H9 (cell line): ENCODE measurements at regions not wholly inside any gene's neighbourhood (a gene's known extent, or its start where the extent isn't known, plus 50 kb on each side); places are given as distances from the start of the nearest gene placed in this dataset.

Experiments used
- DNase-seq: peaks from one replicate; pipeline ENCODE4 v3.0.0-alpha.2; 2017
- H2AFZ ChIP-seq: one replicate; pipeline ENCODE4 v1.6.1; 2013; ENCODE audit warnings: mild to moderate bottlenecking, low read length, control low read depth, moderate library complexity
- H2AK5ac ChIP-seq: 2 replicates; pipeline ENCODE4 v1.6.1; 2013; ENCODE audit warnings: low read length, control low read depth, mixed read lengths; ENCODE audit not compliant: insufficient read length
- H2BK120ac ChIP-seq: one replicate; pipeline ENCODE4 v1.6.1; 2013; ENCODE audit warnings: low read depth, mild to moderate bottlenecking, low read length, control low read depth, inconsistent platforms; ENCODE audit not compliant: poor library complexity, severe bottlenecking
- H2BK12ac ChIP-seq: 2 replicates; pipeline ENCODE4 v1.6.1; 2013; ENCODE audit warnings: low read length, control low read depth, mixed read lengths, low read depth; ENCODE audit not compliant: insufficient read length
- H2BK15ac ChIP-seq: 2 replicates; pipeline ENCODE4 v1.6.1; 2013; ENCODE audit warnings: low read depth, low read length, control low read depth
- H2BK20ac ChIP-seq: one replicate; pipeline ENCODE4 v1.6.1; 2013; ENCODE audit warnings: low read depth, mild to moderate bottlenecking, low read length, control low read depth, inconsistent platforms; ENCODE audit not compliant: poor library complexity, severe bottlenecking
- H2BK5ac ChIP-seq: 2 replicates; pipeline ENCODE4 v1.6.1; 2013; ENCODE audit warnings: low read length, control low read depth, mixed read lengths; ENCODE audit not compliant: insufficient read length
- H3K14ac ChIP-seq: 2 replicates; pipeline ENCODE4 v1.6.1; 2013; ENCODE audit warnings: low read length, control low read depth; ENCODE audit not compliant: insufficient read depth
- H3K18ac ChIP-seq: 2 replicates; pipeline ENCODE4 v1.6.1; 2013; ENCODE audit warnings: low read depth, mild to moderate bottlenecking, mixed read lengths, low read length, control low read depth; ENCODE audit not compliant: insufficient read length
- H3K23ac ChIP-seq: 2 replicates; pipeline ENCODE4 v1.6.1; 2013; ENCODE audit warnings: low read length, control low read depth, mixed read lengths, low read depth; ENCODE audit not compliant: insufficient read length
- H3K23me2 ChIP-seq: 2 replicates; pipeline ENCODE4 v1.6.1; 2013; ENCODE audit warnings: low read depth, mild to moderate bottlenecking, mixed read lengths, low read length, control low read depth; ENCODE audit not compliant: insufficient read length, poor library complexity, severe bottlenecking
- H3K27ac ChIP-seq: 2 replicates; pipeline ENCODE4 v1.5.1; 2013; ENCODE audit warnings: low read length, control low read depth, mixed read lengths, low read depth; ENCODE audit not compliant: insufficient read length
- H3K27me3 ChIP-seq: 2 replicates; pipeline ENCODE4 v1.6.1; 2013; ENCODE audit warnings: low read length, control low read depth, inconsistent platforms; ENCODE audit not compliant: insufficient read depth
- H3K4ac ChIP-seq: 2 replicates; pipeline ENCODE4 v1.6.1; 2013; ENCODE audit warnings: low read depth, mild to moderate bottlenecking, control low read depth, inconsistent platforms, low read length, moderate library complexity
- H3K4me1 ChIP-seq: 2 replicates; pipeline ENCODE4 v1.6.1; 2013; ENCODE audit warnings: low read length, control low read depth, inconsistent platforms; ENCODE audit not compliant: insufficient read depth
- H3K4me2 ChIP-seq: 2 replicates; pipeline ENCODE4 v1.6.1; 2013; ENCODE audit warnings: low read length, control low read depth, mixed read lengths; ENCODE audit not compliant: insufficient read length, insufficient read depth
- H3K56ac ChIP-seq: 2 replicates; pipeline ENCODE4 v1.6.1; 2013; ENCODE audit warnings: low read depth, mild to moderate bottlenecking, mixed read lengths, low read length, control low read depth; ENCODE audit not compliant: insufficient read length
- H3K79me1 ChIP-seq: 2 replicates; pipeline ENCODE4 v1.6.1; 2013; ENCODE audit warnings: low read depth, mild to moderate bottlenecking, moderate library complexity, low read length, control low read depth, inconsistent platforms; ENCODE audit not compliant: insufficient read depth, poor library complexity, severe bottlenecking
- H3K79me2 ChIP-seq: 2 replicates; pipeline ENCODE4 v1.6.1; 2013; ENCODE audit warnings: low read length, control low read depth, inconsistent platforms; ENCODE audit not compliant: insufficient read depth
- H3K9ac ChIP-seq: 2 replicates; pipeline ENCODE4 v1.6.1; 2013; ENCODE audit warnings: low read length, control low read depth, mixed read lengths; ENCODE audit not compliant: insufficient read length; ENCODE audit errors: extremely low read depth
- H3K9me3 ChIP-seq: one replicate; pipeline ENCODE4 v1.6.1; 2013; ENCODE audit warnings: low read depth, low read length, inconsistent platforms; ENCODE audit not compliant: control insufficient read depth
- H3T11ph ChIP-seq: one replicate; pipeline ENCODE4 v1.6.1; 2013; ENCODE audit warnings: mild to moderate bottlenecking, low read length, control low read depth, inconsistent platforms
- H4K20me1 ChIP-seq: one replicate; pipeline ENCODE4 v1.6.1; 2013; ENCODE audit not compliant: control insufficient read depth, insufficient read length, insufficient read depth
- H4K5ac ChIP-seq: 2 replicates; pipeline ENCODE4 v1.6.1; 2013; ENCODE audit warnings: low read depth, mild to moderate bottlenecking, mixed read lengths, low read length, control low read depth; ENCODE audit not compliant: insufficient read length
- H4K8ac ChIP-seq: replicated peaks from 2 replicates; pipeline ENCODE4 v1.6.1; 2013; ENCODE audit warnings: low read length, control low read depth, mixed read lengths, low read depth; ENCODE audit not compliant: insufficient read length
- H4K91ac ChIP-seq: 2 replicates; pipeline ENCODE4 v1.6.1; 2013; ENCODE audit warnings: low read depth, mild to moderate bottlenecking, moderate library complexity, mixed read lengths, low read length, control low read depth; ENCODE audit not compliant: insufficient read length
- H3K27ac Mint-ChIP-seq, 3 experiments: 2 replicates in 2 of 3; 3 replicates in 1 of 3; pipeline ENCODE4 v1.8.0; 2020 to 2021; ENCODE audit warnings: mixed read lengths in 3 of 3, mild to moderate bottlenecking in 1 of 3, moderate library complexity in 1 of 3
- H3K27me3 Mint-ChIP-seq: 2 replicates; pipeline ENCODE4 v1.8.0; 2021; ENCODE audit warnings: low read depth, mild to moderate bottlenecking, moderate library complexity, mixed read lengths
- H3K36me3 Mint-ChIP-seq, 3 experiments: 2 replicates in 2 of 3; 3 replicates in 1 of 3; pipeline ENCODE4 v1.8.0; 2020 to 2021; ENCODE audit warnings: low read depth in 3 of 3, mixed read lengths in 3 of 3; ENCODE audit not compliant: insufficient read depth in 1 of 3
- H3K4me1 Mint-ChIP-seq, 2 experiments: 2 replicates each; pipeline ENCODE4 v1.8.0; 2020; ENCODE audit warnings: mixed read lengths in 2 of 2
- H3K4me3 Mint-ChIP-seq, 2 experiments: 2 replicates in 1 of 2; 3 replicates in 1 of 2; pipeline ENCODE4 v1.8.0; 2020 to 2021; ENCODE audit warnings: mild to moderate bottlenecking in 2 of 2, mixed read lengths in 2 of 2, moderate library complexity in 1 of 2
- H3K9me3 Mint-ChIP-seq, 2 experiments: 2 replicates in 1 of 2; 3 replicates in 1 of 2; pipeline ENCODE4 v1.8.0; 2020; ENCODE audit warnings: mild to moderate bottlenecking in 2 of 2, mixed read lengths in 2 of 2, moderate library complexity in 1 of 2
- CTCF ChIP-seq: fragments of 200-600 bp; sonication (generic); conservative IDR thresholded peaks from 3 replicates; pipeline ENCODE4 v1.8.0; 2021; ENCODE audit warnings: antibody characterized with exemption, mild to moderate bottlenecking
- WGBS: extraction: QIAGEN DNeasy Blood & Tissue Kit; methylation state at CpG from one replicate; pipeline ENCODE4 v1.1.7; 2013; ENCODE audit warnings: missing lambda C conversion rate, low lambda C conversion rate, mixed read lengths; ENCODE audit not compliant: insufficient read length; ENCODE audit errors: extremely low coverage; 5-methylcytosine and 5-hydroxymethylcytosine counted together

GRCh38 chr10:10865913-10866312, 151.8 kb upstream of the CELF2 start:
- Histone ChIP-seq H2BK15ac (no peak overlapping the region), H2AK5ac (no peak overlapping the region), H4K91ac (no peak overlapping the region), H3T11ph (no peak overlapping the region), H4K8ac (no peak overlapping the region), H3K79me1 (no peaks in the 10 kb centered on the region), H3K23ac (no peak overlapping the region), H2BK120ac (no peak overlapping the region), H4K5ac (no peak overlapping the region), H3K4ac (no peak overlapping the region), H3K4me1 (no peaks in the 10 kb centered on the region), H3K27me3 (no peaks in the 10 kb centered on the region), H2BK5ac (no peak overlapping the region), H2BK20ac (no peak overlapping the region), H3K18ac (no peak overlapping the region), H3K79me2 (no peaks in the 10 kb centered on the region), H3K23me2 (no peaks in the 10 kb centered on the region), H3K4me2 (no peak overlapping the region), H2AFZ (no peak overlapping the region), H3K9me3 (no peaks in the 10 kb centered on the region), H3K56ac (no peak overlapping the region), H3K14ac (no peak overlapping the region), H2BK12ac (no peak overlapping the region), H3K9ac (no peak overlapping the region), H3K27ac (no peak overlapping the region), H4K20me1 (no peaks in the 10 kb centered on the region)
- no CpG with 5 or more reads among the region's 6 CpGs for WGBS
- Mint-ChIP-seq H3K9me3 (no peaks in the 10 kb centered on the region), H3K4me1 (peaks cover 2 to 4% of the 10 kb centered on the region in 2 experiments; a peak in 3 of 4 replicates), H3K27ac (no peak overlapping the region), H3K4me3 (no peak overlapping the region), H3K36me3 (no peaks in the 10 kb centered on the region), H3K27me3 (no peaks in the 10 kb centered on the region)
- TF ChIP-seq CTCF: no peak
- no peak for DNase-seq
